ENCODE measurements at regions not wholly inside any gene's neighbourhood (a gene's known extent, or its start where the extent isn't known, plus 50 kb on each side); places are given as distances from the start of the nearest gene placed in this dataset.

GRCh38 chr6:134117409-134117808, 65.0 kb upstream of the SLC2A12 start:
- Histone ChIP-seq H3F3A (ENCODE audit: low read depth) (no peaks in the 10 kb centered on the region), H2AFZ (ENCODE audit: low read length) (peak overlapping the region; percentile 25; the same call in 1 of the 2 replicates), H3K36me3 (ENCODE audit: insufficient read depth, low read length) (no peaks in the 10 kb centered on the region), H3K79me2 (ENCODE audit: insufficient read depth, low read length) (no peaks in the 10 kb centered on the region), H3K4me3 (ENCODE audit: low read length, poor library complexity, severe bottlenecking) (no peak overlapping the region), H3K27me3 (ENCODE audit: insufficient read depth, low read length, poor library complexity, severe bottlenecking) (no peaks in the 10 kb centered on the region), H3K9me2 (replicated peaks; ENCODE audit: low read depth, low read length) (no peaks in the 10 kb centered on the region), H4K20me1 (ENCODE audit: insufficient read depth, low read length, poor library complexity, severe bottlenecking) (no peaks in the 10 kb centered on the region), H3K4me1 (ENCODE audit: insufficient read depth, low read length, poor library complexity, severe bottlenecking) (peaks cover 16% of the 10 kb centered on the region), H3K9ac (ENCODE audit: low read depth, low read length, poor library complexity, severe bottlenecking) (peak overlapping the region; percentile 2), H3K9me3 (ENCODE audit: insufficient read depth, low read depth, low read length) (no peaks in the 10 kb centered on the region), H3K4me2 (ENCODE audit: low read depth, low read length, poor library complexity, severe bottlenecking) (peak overlapping the region; percentile 40)
- TF ChIP-seq EZH2phosphoT487 (IDR thresholded peaks at IDR 0.05; ENCODE audit: borderline replicate concordance) (no peak), CTCF (conservative IDR thresholded peaks at IDR 0.05; ENCODE audit: low read length) (no peak)

GRCh38 chr6:134115715-134116074, 63.3 kb upstream of the SLC2A12 start:
- Histone ChIP-seq H3K9me3 (ENCODE audit: insufficient read depth, low read depth, low read length) (no peaks in the 10 kb centered on the region), H4K20me1 (ENCODE audit: insufficient read depth, low read length, poor library complexity, severe bottlenecking) (no peaks in the 10 kb centered on the region), H3F3A (ENCODE audit: low read depth) (no peaks in the 10 kb centered on the region), H3K9ac (ENCODE audit: low read depth, low read length, poor library complexity, severe bottlenecking) (no peak overlapping the region), H3K4me3 (ENCODE audit: low read length, poor library complexity, severe bottlenecking) (no peak overlapping the region), H3K79me2 (ENCODE audit: insufficient read depth, low read length) (no peaks in the 10 kb centered on the region), H3K36me3 (ENCODE audit: insufficient read depth, low read length) (no peaks in the 10 kb centered on the region), H3K27me3 (ENCODE audit: insufficient read depth, low read length, poor library complexity, severe bottlenecking) (no peaks in the 10 kb centered on the region), H3K9me2 (replicated peaks; ENCODE audit: low read depth, low read length) (no peaks in the 10 kb centered on the region), H2AFZ (ENCODE audit: low read length) (no peak overlapping the region), H3K4me1 (ENCODE audit: insufficient read depth, low read length, poor library complexity, severe bottlenecking) (peaks cover 16% of the 10 kb centered on the region), H3K4me2 (ENCODE audit: low read depth, low read length, poor library complexity, severe bottlenecking) (no peak overlapping the region)
- TF ChIP-seq EZH2phosphoT487 (IDR thresholded peaks at IDR 0.05; ENCODE audit: borderline replicate concordance) (no peak), CTCF (conservative IDR thresholded peaks at IDR 0.05; ENCODE audit: low read length) (no peak)

GRCh38 chr6:134114918-134115714, 62.7 kb upstream of the SLC2A12 start:
- H3K36me3 ChIP-seq (ENCODE audit: insufficient read depth, low read length) = no peaks in the 10 kb centered on the region
- H3K4me3 ChIP-seq (ENCODE audit: low read length, poor library complexity, severe bottlenecking) = no peak overlapping the region
- no peaks in the 10 kb centered on the region for H3K9me3 ChIP-seq (ENCODE audit: insufficient read depth, low read depth, low read length)
- no peaks in the 10 kb centered on the region for H3F3A ChIP-seq (ENCODE audit: low read depth)
- no peaks in the 10 kb centered on the region for H4K20me1 ChIP-seq (ENCODE audit: insufficient read depth, low read length, poor library complexity, severe bottlenecking)
- H3K79me2 ChIP-seq (ENCODE audit: insufficient read depth, low read length) = no peaks in the 10 kb centered on the region
- H3K9me2 ChIP-seq (replicated peaks; ENCODE audit: low read depth, low read length) = no peaks in the 10 kb centered on the region
- H3K4me2 ChIP-seq (ENCODE audit: low read depth, low read length, poor library complexity, severe bottlenecking) = no peak overlapping the region
- H3K27me3 ChIP-seq (ENCODE audit: insufficient read depth, low read length, poor library complexity, severe bottlenecking) = no peaks in the 10 kb centered on the region
- TF ChIP-seq CTCF (conservative IDR thresholded peaks at IDR 0.05; ENCODE audit: low read length) = no peak
- TF ChIP-seq EZH2phosphoT487 (IDR thresholded peaks at IDR 0.05; ENCODE audit: borderline replicate concordance) = no peak
- H2AFZ ChIP-seq (ENCODE audit: low read length) = no peak overlapping the region
- no peak overlapping the region for H3K9ac ChIP-seq (ENCODE audit: low read depth, low read length, poor library complexity, severe bottlenecking)
- H3K4me1 ChIP-seq (ENCODE audit: insufficient read depth, low read length, poor library complexity, severe bottlenecking) = peaks cover 16% of the 10 kb centered on the region
